ENCODE measurements at regions not wholly inside any gene's neighbourhood (a gene's known extent, or its start where the extent isn't known, plus 50 kb on each side); places are given as distances from the start of the nearest gene placed in this dataset.
"Not testable (repeated sequence)": the region's sequence is repeated elsewhere in the genome, so short reads cannot be mapped to it uniquely, and the experiment has no call there.

GRCh38 chrX:45824471-45824870 lies 623.8 kb upstream of the DIPK2B start:
- DNase-seq, result peak in 1 of 58 donors; percentile 1

- DNase-seq, result no peak
Observed at GRCh38 chrX:45823536-45823935, 622.9 kb upstream of the DIPK2B start.

DNA sequence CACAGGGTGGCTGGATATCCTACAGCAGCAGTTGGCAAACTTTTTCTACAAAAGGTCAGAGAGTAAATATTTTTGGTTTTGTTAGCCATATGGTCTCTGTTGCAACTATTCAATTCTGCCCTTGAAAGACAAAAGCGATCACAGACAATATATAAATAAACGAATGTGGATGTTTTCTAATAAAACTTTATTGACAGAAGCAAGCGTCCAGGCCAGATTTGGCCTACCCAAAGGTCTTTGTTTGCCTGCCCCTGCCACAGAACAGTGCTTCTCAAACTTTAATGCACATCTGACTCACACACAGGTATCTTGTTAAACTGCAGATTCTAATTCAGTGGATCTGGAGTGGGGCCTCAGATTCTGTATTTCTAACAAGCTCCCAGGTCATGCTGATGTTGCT lies 621.4 kb upstream of the DIPK2B start:
- DNase-seq, result no peak

DNA sequence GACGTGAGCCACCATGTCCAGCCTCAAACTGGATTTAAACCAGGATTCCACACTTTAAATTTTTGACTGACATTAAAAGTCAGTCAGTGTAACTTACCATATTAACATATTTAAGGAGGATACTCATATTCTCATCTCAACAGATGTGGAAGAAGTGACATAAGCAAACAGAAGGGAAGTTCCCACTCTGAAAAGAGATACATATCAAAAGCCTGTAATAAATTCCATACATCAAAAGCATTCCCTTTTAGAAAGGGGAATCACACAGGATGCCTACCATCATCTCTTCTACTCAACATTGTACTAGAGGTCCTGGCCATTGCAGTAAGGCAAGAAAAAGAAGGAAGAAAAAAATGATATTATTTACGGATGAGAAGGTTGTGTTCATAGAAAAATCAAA lies 618.2 kb upstream of the DIPK2B start:
- DNase-seq, result no peak

DNA sequence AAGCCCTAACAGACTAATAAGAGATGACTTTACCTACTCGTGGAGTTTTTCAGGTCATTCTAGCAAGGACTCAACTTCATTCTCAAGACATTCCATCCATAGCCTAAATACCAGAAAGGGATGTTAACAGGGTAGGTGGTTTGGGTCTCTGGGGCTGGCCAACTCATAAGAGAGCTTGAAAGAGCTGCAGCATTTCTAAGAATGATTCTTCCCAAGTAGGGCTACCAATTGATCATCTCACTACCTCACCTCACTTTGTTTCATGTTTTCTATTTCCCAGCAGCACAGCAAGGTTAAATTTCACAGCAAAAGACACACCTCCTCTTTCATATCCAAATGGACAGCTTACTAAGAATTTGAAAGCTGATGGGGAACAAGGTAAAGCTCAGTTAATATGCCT lies 614.8 kb upstream of the DIPK2B start:
- no peak for DNase-seq

DNA sequence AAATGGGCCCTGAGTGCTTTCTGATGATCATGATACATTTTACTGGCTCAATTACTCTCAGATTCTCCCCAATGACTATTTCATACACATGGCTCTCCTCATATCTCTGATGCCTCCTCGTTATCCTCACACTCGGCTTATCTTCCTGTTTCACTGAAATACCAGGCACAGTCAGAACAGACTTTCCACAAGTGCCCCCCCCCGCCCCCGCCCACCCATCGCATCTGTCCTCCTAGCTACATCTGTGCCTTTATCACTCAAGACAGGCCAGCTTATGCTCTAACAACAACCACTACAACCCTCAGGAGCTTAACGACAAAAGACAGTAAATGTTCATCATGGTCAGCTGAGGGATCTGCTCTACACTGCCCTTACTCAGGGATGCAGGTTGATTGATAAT lies 610.6 kb upstream of the DIPK2B start:
- DNase-seq, result no peak

GRCh38 chrX:45807572-45808425 lies 607.1 kb upstream of the DIPK2B start:
- DNase-seq, result no peak

DNA sequence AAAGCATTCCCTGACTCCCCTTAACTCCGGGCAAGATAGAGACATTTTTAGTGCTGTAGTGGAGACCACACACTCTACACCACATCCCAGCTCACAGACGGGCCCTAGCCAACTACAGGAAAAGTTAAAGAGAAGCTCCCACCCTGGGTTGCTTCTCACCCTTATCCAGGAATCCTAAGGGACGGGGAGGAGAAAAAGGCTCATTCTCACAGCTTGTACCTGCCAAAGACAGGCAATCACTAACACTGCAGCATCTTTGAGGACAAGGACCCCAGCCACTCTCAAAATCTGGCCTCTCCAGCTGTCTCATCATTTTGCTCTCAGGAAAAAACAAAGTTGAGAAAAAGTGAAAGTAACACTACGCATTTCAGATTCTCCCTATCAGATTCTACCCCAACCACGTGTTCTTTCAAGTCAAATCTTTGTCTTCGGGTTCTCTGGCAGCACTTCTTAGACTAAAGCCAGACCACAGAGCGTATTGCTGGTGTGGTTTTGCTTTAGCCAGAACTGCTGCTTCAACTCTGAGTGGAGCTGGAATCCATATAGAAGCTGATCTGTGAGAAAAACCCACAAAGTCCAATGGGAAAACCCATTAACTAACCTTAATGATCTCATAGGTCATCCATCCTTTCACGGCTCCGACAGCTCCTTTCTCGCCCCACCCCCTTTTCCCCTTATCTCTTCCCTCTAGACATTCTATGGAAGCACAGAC lies 605.9 kb upstream of the DIPK2B start:
- DNase-seq, result no peak

DNA sequence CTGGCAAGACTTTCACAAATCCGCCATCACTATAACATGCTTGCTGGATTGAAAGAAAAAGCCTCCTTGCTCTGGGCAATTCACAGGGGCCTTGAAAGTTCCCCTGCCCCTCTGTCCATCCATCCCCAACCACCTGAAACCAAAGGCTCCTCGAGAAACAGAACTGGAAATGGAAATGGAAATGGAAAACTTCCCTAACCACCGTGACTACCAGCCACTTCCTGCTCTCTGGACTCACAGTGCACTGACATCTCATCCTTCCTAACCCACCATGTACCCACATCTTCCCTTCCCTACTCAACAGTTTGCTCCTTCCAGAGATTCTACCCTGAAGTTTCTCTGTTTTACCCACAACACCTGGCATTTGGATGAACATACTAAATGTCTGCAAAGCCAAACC lies 603.6 kb upstream of the DIPK2B start:
- no peak for DNase-seq

- no peak for DNase-seq
Observed at GRCh38 chrX:45803383-45803921, 602.8 kb upstream of the DIPK2B start.

DNA sequence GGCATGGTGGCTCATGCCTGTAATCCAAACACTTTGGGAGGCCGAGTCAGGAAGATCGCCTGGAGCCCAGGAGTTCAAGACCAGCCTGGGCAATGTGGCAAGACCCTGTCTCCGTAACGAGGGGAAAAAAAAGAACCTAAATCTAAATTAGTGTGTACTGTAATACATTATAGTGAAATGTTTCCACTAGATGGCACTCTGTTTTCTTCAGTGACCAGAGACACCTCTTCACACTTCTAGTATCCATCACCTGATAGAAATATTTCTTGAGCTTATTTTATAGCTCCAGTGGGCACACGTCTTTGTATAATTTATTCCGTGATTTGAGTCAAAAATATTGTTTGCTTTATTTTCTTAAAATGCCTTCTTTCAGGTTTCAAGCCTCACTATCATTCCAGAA lies 600.9 kb upstream of the DIPK2B start:
- DNase-seq, result no peak

DNA sequence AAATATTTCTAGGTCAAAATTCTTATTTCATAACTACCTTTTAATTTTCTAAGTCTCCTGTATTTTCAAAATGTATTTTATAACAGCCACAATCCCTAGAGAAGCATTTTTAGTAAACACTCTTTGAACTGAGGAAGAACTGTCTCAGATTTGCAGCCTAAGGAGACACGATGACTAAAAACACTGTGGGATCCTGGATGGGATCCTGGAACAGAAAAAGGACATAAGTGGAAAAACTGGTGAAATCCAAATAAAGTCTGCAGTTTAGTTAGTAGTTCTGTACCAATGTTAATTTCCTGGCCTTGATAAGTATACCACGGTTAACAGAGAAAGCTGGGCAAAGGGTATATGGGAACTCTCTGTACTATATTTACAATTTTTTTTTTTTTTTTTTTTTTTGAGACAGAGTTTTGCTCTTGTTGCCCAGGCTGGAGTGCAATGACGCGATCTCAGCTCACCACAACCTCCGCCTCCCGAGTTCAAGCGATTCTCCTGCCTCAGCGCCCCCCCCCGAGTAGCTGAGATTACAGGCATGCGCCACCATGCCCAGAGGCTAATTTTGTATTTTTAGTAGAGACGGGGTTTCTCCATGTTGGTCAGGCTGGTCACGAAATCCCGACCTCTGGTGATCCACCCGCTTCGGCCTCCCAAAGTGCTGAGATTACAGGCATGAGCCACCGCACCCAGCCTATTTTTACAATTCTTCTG lies 600.2 kb upstream of the DIPK2B start:
- DNase-seq, result not testable (repeated sequence)

GRCh38 chrX:45799576-45799975 lies 598.9 kb upstream of the DIPK2B start:
- DNase-seq, result no peak

DNA sequence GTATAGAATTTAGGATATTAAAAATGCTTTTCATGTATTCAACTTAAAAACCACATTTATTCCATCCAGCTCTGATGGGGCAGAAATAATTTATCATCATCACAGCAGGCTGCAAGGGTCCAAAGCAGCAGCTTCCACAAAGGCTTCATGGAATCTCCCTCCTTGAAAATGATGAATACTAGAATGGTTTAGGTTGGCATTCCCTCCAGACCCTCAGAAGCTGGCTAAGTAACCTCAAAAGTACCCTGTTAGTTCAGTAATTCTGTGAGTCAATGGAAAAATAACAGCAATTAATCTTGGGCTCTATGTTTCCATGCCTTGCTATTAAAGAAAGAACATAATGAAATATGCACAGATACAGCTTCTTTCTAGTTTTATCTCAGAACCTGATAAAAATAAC lies 594.9 kb upstream of the DIPK2B start:
- no peak for DNase-seq

- no peak for DNase-seq
Observed at GRCh38 chrX:45794995-45795337, 594.3 kb upstream of the DIPK2B start.

GRCh38 chrX:45794323-45794994 lies 593.8 kb upstream of the DIPK2B start:
- DNase-seq, result no peak

- peak in 7 of 58 donors; percentile 0 to 9 (median 2) for DNase-seq
Observed at GRCh38 chrX:45788941-45789348, 588.3 kb upstream of the DIPK2B start.

DNA sequence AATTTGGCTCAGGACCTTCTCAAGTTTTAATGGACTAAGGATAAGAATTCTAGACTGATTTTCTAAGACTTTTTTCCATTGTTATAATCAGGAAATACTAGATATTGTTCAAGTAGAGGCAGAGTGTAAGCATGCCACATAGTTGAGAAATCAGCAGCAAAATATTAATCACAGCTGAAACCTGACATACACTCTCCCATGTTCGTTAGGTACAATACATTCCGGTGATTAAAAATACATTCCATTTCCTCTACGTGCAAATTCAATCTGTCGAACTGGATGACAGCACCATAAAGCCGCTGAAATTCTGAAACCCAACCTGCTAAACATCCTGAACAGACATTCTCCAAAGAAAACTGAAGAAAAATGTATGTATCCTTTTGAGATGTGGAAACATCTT lies 587.6 kb upstream of the DIPK2B start:
- DNase-seq, result no peak

- DNase-seq, result no peak
Observed at GRCh38 chrX:45784590-45784989, 583.9 kb upstream of the DIPK2B start.

DNA sequence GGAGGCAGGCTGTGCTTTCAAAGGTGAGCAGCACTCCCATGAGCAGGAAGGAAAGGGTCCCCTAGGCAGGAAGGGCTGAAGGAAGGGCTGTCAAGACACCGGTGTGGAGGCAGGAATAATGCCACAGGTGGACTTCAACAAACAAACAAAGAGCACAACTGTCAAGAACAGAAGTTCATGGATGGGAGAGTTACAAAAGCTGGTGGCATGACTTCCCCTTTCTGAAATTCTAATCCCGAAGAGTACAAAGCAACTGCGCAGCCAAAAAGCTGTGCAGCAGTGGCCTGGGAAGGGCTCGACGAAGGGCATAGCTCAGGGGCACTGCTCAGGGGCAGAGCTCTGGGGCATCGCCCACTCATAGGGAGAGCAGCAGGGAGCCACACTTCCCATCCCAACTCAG lies 582.3 kb upstream of the DIPK2B start:
- no peak for DNase-seq

DNA sequence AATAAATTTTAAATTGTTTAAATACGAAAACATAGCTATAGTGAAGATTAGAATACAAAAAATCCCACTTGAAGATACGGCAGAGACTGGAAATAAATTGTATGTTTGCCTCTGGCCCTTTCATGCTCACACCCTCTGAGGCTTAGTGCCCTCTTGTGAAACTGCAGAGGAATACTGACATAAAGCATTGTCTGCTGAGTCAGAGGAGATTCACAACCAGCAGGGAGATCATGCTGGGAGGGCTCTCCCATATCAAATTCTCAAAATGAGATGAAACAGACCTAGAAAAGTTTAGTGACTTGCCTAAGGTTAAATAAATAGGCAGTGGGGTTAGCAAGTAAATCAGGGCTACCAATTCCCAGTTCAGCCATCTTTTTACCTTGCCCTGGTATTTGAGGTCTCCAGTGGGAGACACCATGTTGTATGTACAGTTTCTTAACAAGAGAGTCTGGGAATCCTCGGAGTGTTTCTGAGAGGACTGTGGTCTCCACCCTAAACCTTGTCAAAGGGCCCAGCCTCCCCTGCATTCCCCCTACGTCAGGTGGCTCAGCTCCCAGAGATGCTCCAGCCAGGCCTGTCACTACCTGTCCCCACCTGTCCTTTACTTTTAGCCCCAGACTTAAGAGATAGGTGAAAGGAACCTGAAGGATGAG lies 581.4 kb upstream of the DIPK2B start:
- no peak for DNase-seq

All from anterior cingulate cortex (tissue), 58 donors.